NCI-H82 treated with DMSO at 0.1 percent for 48 hours (cell line): ENCODE measurements at regions not wholly inside any gene's neighbourhood (a gene's known extent, or its start where the extent isn't known, plus 50 kb on each side); places are given as distances from the start of the nearest gene placed in this dataset.

Experiments used
- DNase-seq: peaks from one replicate; lab custom pipeline; 2025; ENCODE audit not compliant: unreplicated experiment; lab: John Stamatoyannopoulos, UW

GRCh38 chr3:22106213-22106896 lies 355.3 kb upstream of the ZNF385D start:
- DNase-seq, result no peak

- no peak for DNase-seq
Measured at GRCh38 chr3:22111226-22111625, 360.2 kb upstream of the ZNF385D start.

- DNase-seq, result no peak
Measured at GRCh38 chr3:22113453-22113852, 362.4 kb upstream of the ZNF385D start.

- DNase-seq, result no peak
Measured at GRCh38 chr3:22115581-22115980, 364.6 kb upstream of the ZNF385D start.

GRCh38 chr3:22117091-22117490 lies 366.1 kb upstream of the ZNF385D start:
- no peak for DNase-seq

GRCh38 chr3:22117751-22118346 lies 366.8 kb upstream of the ZNF385D start:
- DNase-seq, result peak; percentile 19

GRCh38 chr3:22118542-22118941 lies 367.5 kb upstream of the ZNF385D start:
- no peak for DNase-seq

GRCh38 chr3:22121068-22121701 lies 370.2 kb upstream of the ZNF385D start:
- no peak for DNase-seq

- no peak for DNase-seq
Measured at GRCh38 chr3:22122567-22122966, 371.6 kb upstream of the ZNF385D start.

- no peak for DNase-seq
Measured at GRCh38 chr3:22129101-22129500, 378.1 kb upstream of the ZNF385D start.

- DNase-seq, result no peak
Measured at GRCh38 chr3:22141769-22142168, 390.8 kb upstream of the ZNF385D start.

- no peak for DNase-seq
Measured at GRCh38 chr3:22147161-22147560, 396.2 kb upstream of the ZNF385D start.

GRCh38 chr3:22156868-22157267 lies 405.9 kb upstream of the ZNF385D start:
- no peak for DNase-seq

GRCh38 chr3:22157848-22158247 lies 406.8 kb upstream of the ZNF385D start:
- no peak for DNase-seq

GRCh38 chr3:22159004-22159695 lies 408.1 kb upstream of the ZNF385D start:
- DNase-seq, result no peak

GRCh38 chr3:22161315-22161714 lies 410.3 kb upstream of the ZNF385D start:
- DNase-seq, result no peak

GRCh38 chr3:22170370-22170769 lies 419.4 kb upstream of the ZNF385D start:
- no peak for DNase-seq

GRCh38 chr3:22172964-22173363 lies 422.0 kb upstream of the ZNF385D start:
- no peak for DNase-seq

- no peak for DNase-seq
Measured at GRCh38 chr3:22175947-22176346, 424.9 kb upstream of the ZNF385D start.

GRCh38 chr3:22176911-22177310 lies 425.9 kb upstream of the ZNF385D start:
- no peak for DNase-seq

GRCh38 chr3:22189616-22190015 lies 438.6 kb upstream of the ZNF385D start:
- DNase-seq, result no peak

- DNase-seq, result no peak
Measured at GRCh38 chr3:22199095-22199494, 448.1 kb upstream of the ZNF385D start.
